NCI-H2107 (cell line): ENCODE measurements at regions not wholly inside any gene's neighbourhood (a gene's known extent, or its start where the extent isn't known, plus 50 kb on each side); places are given as distances from the start of the nearest gene placed in this dataset.
A peak's percentile ranks its signal among the peaks of the same experiment; 100 is the strongest.

Source experiments
- DNase-seq: peaks from one replicate; lab custom pipeline; 2025; lab: John Stamatoyannopoulos, UW

GRCh38 chr2:222146488-222146887, 152.3 kb downstream of the PAX3 start:
- DNase-seq: no peak

- no peak for DNase-seq
Measured at GRCh38 chr2:222142027-222142426, 156.8 kb downstream of the PAX3 start.

- no peak for DNase-seq
Measured at GRCh38 chr2:222136106-222136630, 162.6 kb downstream of the PAX3 start.

GRCh38 chr2:222134654-222135053, 164.1 kb downstream of the PAX3 start:
- DNase-seq: no peak

- no peak for DNase-seq
Measured at GRCh38 chr2:222133897-222134296, 164.9 kb downstream of the PAX3 start.

- DNase-seq: no peak
Measured at GRCh38 chr2:222130855-222131254, 167.9 kb downstream of the PAX3 start.

GRCh38 chr2:222127660-222128059, 171.1 kb downstream of the PAX3 start:
- no peak for DNase-seq

- no peak for DNase-seq
Measured at GRCh38 chr2:222120933-222121332, 177.9 kb downstream of the PAX3 start.

- no peak for DNase-seq
Measured at GRCh38 chr2:222115296-222115695, 183.5 kb downstream of the PAX3 start.

- DNase-seq: no peak
Measured at GRCh38 chr2:222108957-222109585, 189.7 kb downstream of the PAX3 start.

- DNase-seq: no peak
Measured at GRCh38 chr2:222108497-222108896, 190.3 kb downstream of the PAX3 start.

- DNase-seq: no peak
Measured at GRCh38 chr2:222105046-222105445, 193.8 kb downstream of the PAX3 start.

- DNase-seq: no peak
Measured at GRCh38 chr2:222102575-222103349, 196.0 kb downstream of the PAX3 start.

- DNase-seq: no peak
Measured at GRCh38 chr2:222100704-222101699, 197.8 kb downstream of the PAX3 start.

- DNase-seq: no peak
Measured at GRCh38 chr2:222088561-222088960, 210.2 kb downstream of the PAX3 start.

- no peak for DNase-seq
Measured at GRCh38 chr2:222087998-222088397, 210.8 kb downstream of the PAX3 start.

GRCh38 chr2:222082201-222082600, 216.6 kb downstream of the PAX3 start:
- no peak for DNase-seq

GRCh38 chr2:222080141-222080540, 218.7 kb downstream of the PAX3 start:
- no peak for DNase-seq

- peak; percentile 31 for DNase-seq
Measured at GRCh38 chr2:222076973-222077690, 221.7 kb downstream of the PAX3 start.

GRCh38 chr2:222074674-222075073, 224.1 kb downstream of the PAX3 start:
- no peak for DNase-seq

GRCh38 chr2:222071911-222072310, 226.9 kb downstream of the PAX3 start:
- DNase-seq: no peak

- no peak for DNase-seq
Measured at GRCh38 chr2:222064286-222064685, 234.5 kb downstream of the PAX3 start.
